OCI-LY3 (cell line): ENCODE measurements at regions not wholly inside any gene's neighbourhood (a gene's known extent, or its start where the extent isn't known, plus 50 kb on each side); places are given as distances from the start of the nearest gene placed in this dataset.

Source experiments
- H2AFZ ChIP-seq: fragments of 200-600, 300-600 bp; shearing (Covaris generic); 2 replicates; pipeline ENCODE4 v1.6.0; 2014; ENCODE audit warnings: antibody characterized with exemption, low read depth, low read length
- H3K27ac ChIP-seq: fragments of 200-600, 300-600 bp; sonication (generic); 2 replicates; pipeline ENCODE4 v1.5.1; 2014; ENCODE audit warnings: mild to moderate bottlenecking, low read length, moderate library complexity, mixed read lengths
- H3K27me3 ChIP-seq: fragments of 200-600, 300-600 bp; sonication (generic); 2 replicates; pipeline ENCODE4 v1.6.1; 2014; ENCODE audit warnings: low read depth, low read length, mixed read lengths
- H3K36me3 ChIP-seq: fragments of 200-600, 300-600 bp; sonication (generic); replicated peaks from 2 replicates; pipeline ENCODE3; 2014; ENCODE audit warnings: low read depth, low read length, mixed read lengths
- H3K4me1 ChIP-seq: fragments of 300-600, 200-600 bp; sonication (generic); 2 replicates; pipeline ENCODE4 v1.6.1; 2014; ENCODE audit warnings: low read length, mixed read lengths
- H3K4me2 ChIP-seq: fragments of 200-600, 300-600 bp; sonication (generic); 2 replicates; pipeline ENCODE4 v1.6.1; 2014; ENCODE audit warnings: low read length, mixed read lengths
- H3K4me3 ChIP-seq: fragments of 300-600, 200-600 bp; sonication (generic); 2 replicates; pipeline ENCODE4 v1.5.1; 2014; ENCODE audit warnings: antibody characterized with exemption, mild to moderate bottlenecking, low read length, moderate library complexity
- H3K79me2 ChIP-seq: fragments of 300-600, 200-600 bp; shearing (Covaris generic); 2 replicates; pipeline ENCODE4 v1.6.1; 2014; ENCODE audit warnings: mild to moderate bottlenecking, low read length, mixed read lengths
- H3K9ac ChIP-seq: fragments of 300-600, 200-600 bp; shearing (Covaris generic); 2 replicates; pipeline ENCODE4 v1.6.0; 2014; ENCODE audit warnings: mild to moderate bottlenecking, low read length, moderate library complexity
- H3K9me3 ChIP-seq: fragments of 200-600, 300-600 bp; shearing (Covaris generic); 2 replicates; pipeline ENCODE4 v1.6.1; 2014; ENCODE audit warnings: low read length, mixed read lengths; ENCODE audit not compliant: insufficient read depth
- H4K20me1 ChIP-seq: fragments of 200-600, 300-600 bp; sonication (generic); 2 replicates; pipeline ENCODE4 v1.6.1; 2016; ENCODE audit warnings: low read length, mixed read lengths; ENCODE audit not compliant: insufficient read depth
- CTCF ChIP-seq: fragments of 200-600, 300-600 bp; sonication (generic); IDR thresholded peaks from 2 replicates; pipeline ENCODE4 v1.5.1; 2014; ENCODE audit warnings: antibody characterized with exemption, low read length, low read depth
- EZH2phosphoT487 ChIP-seq: fragments of 200-600 bp; shearing (Covaris generic); IDR thresholded peaks from 2 replicates; pipeline ENCODE4 v1.6.1; 2018; ENCODE audit warnings: antibody characterized with exemption, mixed run types, low read depth

- Histone ChIP-seq H2AFZ (no peak overlapping the region), H3K36me3 (no peaks in the 10 kb centered on the region), H3K79me2 (no peaks in the 10 kb centered on the region), H4K20me1 (no peaks in the 10 kb centered on the region), H3K9ac (no peak overlapping the region), H3K27me3 (no peaks in the 10 kb centered on the region), H3K9me3 (no peaks in the 10 kb centered on the region), H3K27ac (no peak overlapping the region), H3K4me1 (no peaks in the 10 kb centered on the region), H3K4me3 (no peak overlapping the region), H3K4me2 (no peak overlapping the region)
- TF ChIP-seq CTCF (no peak), EZH2phosphoT487 (no peak)
These were observed 121.1 kb downstream of the CENPW start for GRCh38 chr6:126461045-126461444.

- Histone ChIP-seq H4K20me1 (no peaks in the 10 kb centered on the region), H3K36me3 (no peaks in the 10 kb centered on the region), H3K4me2 (no peak overlapping the region), H3K27ac (no peak overlapping the region), H2AFZ (no peak overlapping the region), H3K4me1 (no peaks in the 10 kb centered on the region), H3K27me3 (no peaks in the 10 kb centered on the region), H3K4me3 (no peak overlapping the region), H3K9me3 (no peaks in the 10 kb centered on the region), H3K79me2 (no peaks in the 10 kb centered on the region), H3K9ac (no peak overlapping the region)
- TF ChIP-seq CTCF (no peak), EZH2phosphoT487 (no peak)
These were observed 124.3 kb downstream of the CENPW start for GRCh38 chr6:126464245-126464644.

GRCh38 chr6:126475449-126475848 lies 135.5 kb downstream of the CENPW start:
- Histone ChIP-seq H3K4me1 (peaks cover 4% of the 10 kb centered on the region; the same call in 1 of the 2 replicates), H3K9ac (no peak overlapping the region), H2AFZ (no peak overlapping the region), H3K36me3 (no peaks in the 10 kb centered on the region), H3K79me2 (no peaks in the 10 kb centered on the region), H3K4me3 (no peak overlapping the region), H4K20me1 (no peaks in the 10 kb centered on the region), H3K27me3 (no peaks in the 10 kb centered on the region), H3K27ac (no peak overlapping the region), H3K9me3 (no peaks in the 10 kb centered on the region), H3K4me2 (no peak overlapping the region)
- no peak for TF ChIP-seq CTCF
- no peak for TF ChIP-seq EZH2phosphoT487

- H3K79me2 ChIP-seq = no peaks in the 10 kb centered on the region
- H3K36me3 ChIP-seq = no peaks in the 10 kb centered on the region
- H3K9ac ChIP-seq = no peak overlapping the region
- H3K27ac ChIP-seq = no peak overlapping the region
- no peak overlapping the region for H3K4me2 ChIP-seq
- H3K27me3 ChIP-seq = no peaks in the 10 kb centered on the region
- peaks cover 4% of the 10 kb centered on the region; the same call in 1 of the 2 replicates for H3K4me1 ChIP-seq
- H3K4me3 ChIP-seq = no peak overlapping the region
- TF ChIP-seq EZH2phosphoT487 (no peak), CTCF (no peak)
- no peaks in the 10 kb centered on the region for H4K20me1 ChIP-seq
- H3K9me3 ChIP-seq = no peaks in the 10 kb centered on the region
- no peak overlapping the region for H2AFZ ChIP-seq
These were observed 137.8 kb downstream of the CENPW start for GRCh38 chr6:126477678-126478077.
